HepG2 (cell line): ENCODE measurements at regions not wholly inside any gene's neighbourhood (a gene's known extent, or its start where the extent isn't known, plus 50 kb on each side); places are given as distances from the start of the nearest gene placed in this dataset.

Experiments used
- ATAC-seq: fragments of 200-7000 bp; cut with Tn5 transposase; 3 replicates; pipeline ENCODE4 v1.9.1; 2020; ENCODE audit warnings: mild to moderate bottlenecking, moderate library complexity
- BruUV-seq: library from RNA; stranded (reverse); fragments of 400-500 nt; replicated peaks from 2 replicates; lab custom pipeline; 2021; lab: Mats Ljungman, UMichigan
- CTCF ChIA-PET: fragments of 300-600 bp; formaldehyde crosslinking; extraction: SDS; loops from one replicate; lab custom pipeline; 2021; ENCODE audit warnings: low total read pairs, inconsistent platforms, low intra/inter-chr PET ratio; lab: Yijun Ruan, JAX
- POLR2A ChIA-PET: fragments of 350-600 bp; sonication (Branson Sonifier 250); formaldehyde crosslinking; loops from one replicate; lab custom pipeline; 2020; ENCODE audit warnings: antibody characterized with exemption, inconsistent platforms; lab: Yijun Ruan, JAX
- DNase-seq: peaks from one replicate; pipeline ENCODE4 v3.0.0-alpha.2; 2015; ENCODE audit warnings: low spot score
- FAIRE-seq: peaks from 3 replicates; lab custom pipeline; 2011; peaks lifted over from hg19 to GRCh38; lab: Jason Lieb, UNC
- H2AFZ ChIP-seq: one replicate; pipeline ENCODE4 v1.6.1; 2011; ENCODE audit warnings: low read length, inconsistent platforms
- H3K27ac ChIP-seq: fragments of 300-600 bp; 3 replicates; pipeline ENCODE4 v1.8.0; 2011; ENCODE audit warnings: mixed run types, mild to moderate bottlenecking, mixed read lengths, low read length, inconsistent platforms; ENCODE audit not compliant: insufficient read depth; ENCODE audit errors: extremely low read length
- H3K27me3 ChIP-seq, 2 experiments: fragments of 200-600 bp in 1 of 2; 2 replicates in 1 of 2; 3 replicates in 1 of 2; pipeline versions ENCODE4 v1.6.0 to v1.8.0; 2011; ENCODE audit warnings: low read length in 2 of 2, mild to moderate bottlenecking in 2 of 2, moderate library complexity in 2 of 2, inconsistent platforms in 1 of 2; ENCODE audit not compliant: insufficient read depth in 2 of 2, control insufficient read depth in 1 of 2
- H3K36me3 ChIP-seq, 2 experiments: fragments of 200-600 bp in 1 of 2; replicated peaks in 1 of 2; 2 replicates in 1 of 2; 3 replicates in 1 of 2; pipeline versions ENCODE4 v1.5.1 to v1.8.0; 2011; ENCODE audit warnings: low read length in 2 of 2, inconsistent platforms in 1 of 2; ENCODE audit not compliant: insufficient read depth in 2 of 2, control insufficient read depth in 1 of 2
- H3K4me1 ChIP-seq: 2 replicates; pipeline ENCODE4 v1.5.1; 2012; ENCODE audit warnings: low read length, inconsistent platforms; ENCODE audit not compliant: insufficient read depth
- H3K4me2 ChIP-seq: 2 replicates; pipeline ENCODE4 v1.6.0; 2011; ENCODE audit warnings: low read depth, low read length, inconsistent platforms
- H3K4me3 ChIP-seq, 3 experiments: fragments of 200-600 bp in 1 of 3; sonication (generic), shearing (Covaris generic) in 1 of 3; replicated peaks in 1 of 3; 2 replicates each; pipeline ENCODE4 v1.5.1; 2011 to 2016; ENCODE audit warnings: low read length in 3 of 3, inconsistent platforms in 2 of 3, low read depth in 2 of 3, mild to moderate bottlenecking in 2 of 3, control low read depth in 1 of 3, mixed read lengths in 1 of 3; ENCODE audit not compliant: insufficient read depth in 1 of 3
- H3K79me2 ChIP-seq: one replicate; pipeline ENCODE4 v1.6.1; 2011; ENCODE audit warnings: low read length, inconsistent platforms; ENCODE audit not compliant: insufficient read depth
- H3K9ac ChIP-seq: 2 replicates; pipeline ENCODE4 v1.6.0; 2011; ENCODE audit warnings: mild to moderate bottlenecking, low read depth, low read length, inconsistent platforms; ENCODE audit not compliant: insufficient read depth
- H3K9me3 ChIP-seq: 2 replicates; pipeline ENCODE4 v1.5.1; 2012; ENCODE audit warnings: mild to moderate bottlenecking, low read length
- H4K20me1 ChIP-seq: 2 replicates; pipeline ENCODE4 v1.6.0; 2011; ENCODE audit warnings: inconsistent platforms, mild to moderate bottlenecking, low read length, moderate library complexity; ENCODE audit not compliant: insufficient read depth
- SSRP1 ChIP-seq: IDR thresholded peaks from 2 replicates; pipeline ENCODE4 v1.6.1; 2016; ENCODE audit warnings: control low read depth
- ZNF3 ChIP-seq: IDR thresholded peaks from 2 replicates; pipeline ENCODE4 v1.7.0; 2017; ENCODE audit warnings: inconsistent platforms
- ZNF556 ChIP-seq: sonication (generic); formaldehyde crosslinking; IDR thresholded peaks from 2 replicates; pipeline ENCODE4 v1.4.0; 2020; ENCODE audit warnings: mild to moderate bottlenecking, missing genetic modification reagents, borderline replicate concordance
- in situ Hi-C: cut with HindIII; loops from 2 replicates; pipeline ENCODE4 v1.10.0; 2017; ENCODE audit warnings: low pct_unique_long_range_greater_than_20kb; ENCODE audit not compliant: extremely low pct_ligation_motif_present
- intact Hi-C: fragments of 100-400 bp; cut with micrococcal nuclease; formaldehyde crosslinking; loops from one replicate; pipeline ENCODE4 v1.10.0; 2022; ENCODE audit not compliant: unreplicated experiment
- TF ChIP-seq, protein P1 (sequence below): sonication (generic); formaldehyde crosslinking; IDR thresholded peaks from 2 replicates; pipeline ENCODE4 v1.4.0; 2020; ENCODE audit warnings: missing genetic modification reagents

DNA sequence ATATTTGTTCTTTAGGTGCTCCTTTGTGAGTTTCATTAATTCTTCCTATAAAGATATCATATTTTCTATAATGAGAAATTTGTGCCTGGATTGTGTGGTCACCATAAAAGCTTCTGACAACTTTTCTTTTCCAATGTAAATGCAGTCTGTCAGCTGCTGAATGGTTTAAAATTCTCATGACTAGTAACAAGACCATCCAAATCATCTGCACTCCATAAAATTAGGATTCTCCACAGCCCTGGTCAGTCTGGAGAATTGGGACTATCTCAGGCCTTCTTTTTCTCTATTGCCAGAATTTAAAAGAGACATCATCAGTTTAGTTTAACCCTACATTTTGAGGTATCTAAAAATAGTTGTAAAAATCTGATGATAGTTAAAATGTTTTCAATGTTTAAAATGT lies 180.9 kb downstream of the DTWD1 start:
- no peak for ATAC-seq
- no peaks in the 10 kb centered on the region for H4K20me1 ChIP-seq
- H2AFZ ChIP-seq, result no peak overlapping the region
- H3K27me3 ChIP-seq, result no peaks in the 10 kb centered on the region
- no peak overlapping the region for H3K4me2 ChIP-seq
- no peaks in the 10 kb centered on the region for H3K36me3 ChIP-seq
- TF ChIP-seq, protein P1, sequence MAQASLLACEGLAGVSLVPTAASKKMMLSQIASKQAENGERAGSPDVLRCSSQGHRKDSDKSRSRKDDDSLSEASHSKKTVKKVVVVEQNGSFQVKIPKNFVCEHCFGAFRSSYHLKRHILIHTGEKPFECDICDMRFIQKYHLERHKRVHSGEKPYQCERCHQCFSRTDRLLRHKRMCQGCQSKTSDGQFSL (CRISPR knock-in tag), result no peak
- TF ChIP-seq ZNF3 (CRISPR knock-in tag) (no peak), SSRP1 (no peak), ZNF556 (CRISPR knock-in tag) (no peak)
- TF ChIP-seq, all 625 proteins: peak for 0
- intact Hi-C loops (no loop called here), in situ Hi-C loops (no loop called here)
- no peak for DNase-seq
- FAIRE-seq, result no peak
- no peaks in the 10 kb centered on the region for H3K9me3 ChIP-seq
- no peaks in the 10 kb centered on the region for H3K79me2 ChIP-seq
- no peak overlapping the region for H3K4me3 ChIP-seq
- BruUV-seq, result no TSS peak
- CTCF ChIA-PET, result no interaction called here
- H3K4me1 ChIP-seq, result no peaks in the 10 kb centered on the region
- no peak overlapping the region for H3K27ac ChIP-seq
- POLR2A ChIA-PET, result no interaction called here
- H3K9ac ChIP-seq, result no peak overlapping the region
